Fibroblast of skin of right quadriceps (primary cell): ENCODE measurements at regions not wholly inside any gene's neighbourhood (a gene's known extent, or its start where the extent isn't known, plus 50 kb on each side); places are given as distances from the start of the nearest gene placed in this dataset.

Source experiments
- DNase-seq: peaks from one replicate; pipeline ENCODE4 v3.0.0-alpha.2; 2013

DNA sequence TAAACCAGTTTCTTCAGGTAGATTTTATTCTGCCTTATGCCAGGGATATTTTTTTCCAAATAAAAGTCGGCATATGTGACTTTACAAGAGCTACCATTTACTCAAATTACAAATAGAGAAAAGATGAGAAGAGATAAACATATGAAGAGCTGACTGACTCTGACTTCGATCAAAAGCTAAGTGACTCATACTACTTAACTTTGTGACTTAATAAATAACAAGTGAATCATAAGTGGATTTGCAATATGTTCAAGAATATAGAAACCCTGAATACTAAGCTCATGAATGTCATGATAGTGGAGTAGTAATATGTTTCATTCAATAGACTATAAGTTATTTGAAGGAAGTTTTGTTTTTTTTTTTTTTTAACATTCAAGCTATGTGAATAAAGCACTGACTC lies 130.5 kb upstream of the ANO3 start:
- DNase-seq: peak; percentile 74

- DNase-seq: no peak
These were observed 129.2 kb upstream of the ANO3 start for GRCh38 chr11:26202754-26203153.

DNA sequence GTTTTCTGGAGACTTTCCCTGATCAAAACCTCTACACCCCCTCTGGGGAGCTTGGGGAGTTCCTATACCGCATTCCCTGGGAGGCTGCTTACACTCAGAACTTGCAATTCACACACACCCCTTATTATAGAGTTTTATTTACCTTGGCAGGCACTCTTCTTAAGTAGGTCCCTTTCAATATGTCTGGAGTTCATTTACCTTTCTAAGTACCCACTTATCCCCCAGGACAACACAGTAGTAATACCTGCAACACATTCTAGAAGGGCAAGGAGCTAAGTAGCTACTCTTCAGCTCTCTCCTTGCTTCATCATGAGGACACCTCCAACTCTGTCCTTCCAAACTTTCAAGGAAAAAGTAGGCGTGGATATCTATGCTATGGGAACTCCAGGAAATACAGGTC lies 127.8 kb upstream of the ANO3 start:
- DNase-seq: no peak

GRCh38 chr11:26204839-26205238 lies 127.1 kb upstream of the ANO3 start:
- DNase-seq: no peak

GRCh38 chr11:26219183-26220117 lies 112.5 kb upstream of the ANO3 start:
- no peak for DNase-seq

- DNase-seq: no peak
These were observed 106.3 kb upstream of the ANO3 start for GRCh38 chr11:26225646-26226045.

DNA sequence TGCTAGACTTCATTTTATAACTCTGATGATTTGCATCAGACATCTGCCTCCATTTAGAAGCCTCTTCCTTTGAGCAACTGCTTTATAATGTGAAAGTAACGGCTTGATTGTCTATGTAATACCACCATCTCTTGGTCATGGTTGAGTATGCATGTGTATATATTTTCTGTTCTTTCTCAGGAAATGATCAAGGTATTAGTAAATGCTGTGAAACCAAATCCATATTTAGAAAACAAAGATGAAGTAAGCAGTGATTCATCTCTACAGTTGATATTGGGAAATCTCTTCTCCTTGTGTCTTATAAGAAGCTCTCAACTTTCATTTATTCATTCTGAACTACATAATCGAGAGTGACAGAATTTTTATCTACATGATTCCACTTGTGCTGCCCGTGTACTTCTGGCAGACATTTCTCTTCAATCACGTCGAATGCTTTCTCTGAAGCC lies 104.6 kb upstream of the ANO3 start:
- peak; percentile 88 for DNase-seq

GRCh38 chr11:26227883-26228502 lies 103.9 kb upstream of the ANO3 start:
- DNase-seq: no peak

DNA sequence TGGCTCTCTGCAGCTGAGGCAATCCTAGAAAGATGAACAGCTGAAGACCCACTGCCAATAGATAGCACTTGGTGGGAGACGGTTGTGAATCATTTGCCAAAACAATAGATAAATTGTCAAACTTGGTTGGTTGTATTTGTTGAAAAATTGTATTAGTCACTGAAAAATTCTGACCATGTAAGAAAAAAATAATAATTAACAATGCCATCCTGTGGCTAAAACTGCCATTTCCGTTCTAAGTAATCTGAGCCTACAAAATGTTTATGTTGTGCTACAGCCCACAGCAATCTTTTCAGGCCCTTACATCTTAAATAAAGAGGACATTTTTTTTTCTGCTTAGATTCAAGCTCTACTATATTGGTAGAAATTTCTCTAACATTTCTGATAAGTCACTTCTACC lies 103.2 kb upstream of the ANO3 start:
- DNase-seq: peak; percentile 25

- DNase-seq: peak; percentile 90
These were observed 102.7 kb upstream of the ANO3 start for GRCh38 chr11:26229257-26229656.

DNA sequence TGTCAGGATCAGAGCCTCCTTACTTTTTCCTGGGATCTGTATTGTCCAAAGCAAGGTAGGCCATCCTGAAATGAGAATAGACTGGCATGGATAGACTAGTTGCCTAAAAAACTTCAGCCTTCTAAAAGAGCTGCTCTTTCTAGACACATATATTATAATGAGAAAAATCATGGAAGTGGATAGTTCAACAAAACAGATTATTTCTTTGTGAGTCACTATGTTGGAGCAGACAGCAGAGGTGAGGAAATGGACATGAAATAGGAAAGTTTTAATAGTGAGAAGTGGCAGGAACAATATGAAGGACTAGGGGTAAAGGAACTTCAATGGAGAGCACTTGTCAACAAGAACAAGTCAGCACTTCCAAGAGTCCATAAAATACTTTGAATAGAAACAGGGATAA lies 101.9 kb upstream of the ANO3 start:
- DNase-seq: peak; percentile 28

GRCh38 chr11:26231252-26231661 lies 100.7 kb upstream of the ANO3 start:
- peak; percentile 88 for DNase-seq

DNA sequence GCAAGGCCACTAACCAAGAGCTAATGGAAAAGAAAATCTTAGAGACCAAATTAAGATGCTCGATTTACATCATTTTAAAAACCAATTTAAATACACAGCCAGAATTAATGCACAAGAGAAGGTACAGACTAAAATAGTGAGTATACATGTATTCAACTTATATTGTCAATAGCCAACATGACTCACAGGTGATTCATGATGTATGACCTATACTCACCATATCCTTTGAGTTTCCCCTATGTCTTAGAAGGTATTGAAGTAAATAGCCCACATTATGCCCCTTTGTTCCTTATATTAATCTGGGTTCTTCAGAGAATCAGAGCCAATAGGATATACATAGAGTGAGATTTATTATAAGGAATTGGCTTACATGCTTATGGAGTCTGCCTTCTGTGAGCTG lies 97.5 kb upstream of the ANO3 start:
- DNase-seq: peak; percentile 58

DNA sequence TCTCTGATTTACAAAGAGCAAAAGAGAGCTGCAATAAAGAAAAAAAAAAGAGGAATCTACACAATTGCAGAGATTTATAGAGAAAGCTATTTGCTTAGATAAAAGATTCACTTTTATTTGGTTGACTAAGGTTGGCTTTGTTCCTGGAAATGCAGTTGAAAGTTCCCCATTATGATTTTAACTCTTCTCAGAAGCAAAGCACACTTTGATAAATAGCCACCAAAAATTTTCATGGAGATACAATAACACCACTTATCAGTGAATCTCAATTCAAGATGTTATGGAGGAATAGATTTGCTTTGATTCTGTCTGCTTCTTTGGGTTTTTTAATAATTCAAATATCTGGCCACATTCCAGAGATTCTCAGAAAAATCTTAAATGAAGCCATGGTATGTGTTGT lies 88.5 kb upstream of the ANO3 start:
- DNase-seq: peak; percentile 5

DNA sequence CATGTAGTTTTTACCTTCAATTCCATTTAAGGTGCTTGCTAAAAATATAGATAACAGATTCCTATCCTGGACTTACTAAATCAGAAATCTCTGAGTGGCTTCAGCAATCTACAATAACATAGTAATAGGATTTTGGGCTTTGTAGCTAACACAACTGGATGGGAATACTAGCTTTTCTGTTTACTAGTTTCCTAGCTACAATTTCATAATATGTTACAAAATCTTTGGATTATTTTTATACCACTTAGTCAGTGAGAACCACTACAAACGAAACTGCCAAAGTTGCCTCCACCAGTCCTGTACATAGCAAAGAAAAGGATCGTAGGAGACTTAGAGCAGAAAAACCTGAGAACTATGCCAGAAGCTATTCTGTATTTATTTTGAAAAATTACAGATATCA lies 87.7 kb upstream of the ANO3 start:
- DNase-seq: peak; percentile 18

- DNase-seq: peak; percentile 20
These were observed 86.9 kb upstream of the ANO3 start for GRCh38 chr11:26245046-26245445.

DNA sequence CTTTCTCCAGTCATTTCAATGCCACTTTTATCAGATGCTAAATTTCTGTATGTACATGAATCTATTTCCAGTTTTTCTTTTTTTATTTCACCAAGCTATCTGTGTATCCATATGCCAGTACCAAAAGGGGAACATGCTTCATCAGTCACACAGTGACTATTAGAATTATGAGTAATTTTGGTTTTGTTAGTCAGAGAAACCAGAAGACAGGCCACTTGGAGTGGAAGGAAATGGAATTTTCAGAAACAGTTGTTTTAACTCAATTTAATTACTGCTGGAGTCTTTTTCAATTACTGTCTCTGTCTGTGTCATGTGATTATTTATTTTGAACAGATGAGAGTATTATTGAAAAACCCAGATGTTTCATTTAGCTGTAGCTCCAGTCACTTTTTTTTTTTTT lies 84.6 kb upstream of the ANO3 start:
- DNase-seq: peak; percentile 89

GRCh38 chr11:26248661-26249060 lies 83.3 kb upstream of the ANO3 start:
- no peak for DNase-seq

- DNase-seq: no peak
These were observed 77.6 kb upstream of the ANO3 start for GRCh38 chr11:26254378-26254777.

- DNase-seq: no peak
These were observed 68.2 kb upstream of the ANO3 start for GRCh38 chr11:26263769-26264168.

DNA sequence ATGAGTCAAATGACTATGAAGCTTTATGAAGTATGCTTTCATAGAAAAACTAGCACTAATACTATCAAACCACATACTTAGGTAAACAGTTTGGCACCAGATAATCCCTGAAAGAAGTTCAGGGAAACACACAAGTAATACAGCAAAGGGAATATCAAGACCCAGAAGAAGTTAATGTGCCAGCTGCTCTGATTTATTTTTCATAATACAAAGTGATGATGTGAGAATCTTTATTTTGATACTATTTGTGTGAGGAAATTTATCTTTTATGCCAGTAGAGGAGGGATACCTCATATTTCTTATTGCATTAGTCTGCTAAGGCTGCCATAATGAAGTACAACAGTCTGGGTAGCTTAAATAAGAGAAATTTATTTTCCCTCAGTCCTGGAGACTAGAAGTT lies 67.7 kb upstream of the ANO3 start:
- no peak for DNase-seq

DNA sequence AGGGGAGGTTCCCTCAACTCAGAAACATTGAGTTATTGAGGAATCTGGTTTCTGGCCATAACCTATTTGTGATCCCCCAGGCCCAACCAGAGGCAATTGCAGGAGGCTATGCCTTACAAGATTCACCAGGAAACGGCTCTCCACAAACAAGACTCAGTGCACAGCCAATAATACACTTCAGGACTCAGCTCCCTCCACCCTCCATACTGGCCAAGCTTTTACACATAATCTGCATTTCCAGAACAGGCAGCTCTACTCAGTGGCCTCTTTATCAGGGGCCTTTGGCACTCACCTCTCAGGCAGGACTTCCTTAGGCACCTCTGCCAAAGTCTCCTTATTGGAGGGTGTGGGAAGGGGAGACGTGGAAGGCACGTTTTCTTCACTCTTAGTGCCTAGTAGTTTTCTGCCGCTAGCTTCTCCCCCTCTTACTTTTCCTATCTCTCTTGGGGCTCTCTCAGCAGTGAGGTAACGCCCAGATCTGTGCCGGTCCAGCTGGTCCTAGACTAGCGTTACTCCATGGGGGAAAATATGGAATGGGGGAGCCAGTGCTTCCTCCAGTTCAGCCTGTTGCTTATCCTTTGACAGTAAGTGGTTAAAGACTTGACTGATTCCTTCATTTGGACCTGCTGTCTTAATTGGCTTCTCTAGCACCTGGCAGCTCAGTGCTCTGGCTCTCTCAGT lies 62.8 kb upstream of the ANO3 start:
- no peak for DNase-seq

DNA sequence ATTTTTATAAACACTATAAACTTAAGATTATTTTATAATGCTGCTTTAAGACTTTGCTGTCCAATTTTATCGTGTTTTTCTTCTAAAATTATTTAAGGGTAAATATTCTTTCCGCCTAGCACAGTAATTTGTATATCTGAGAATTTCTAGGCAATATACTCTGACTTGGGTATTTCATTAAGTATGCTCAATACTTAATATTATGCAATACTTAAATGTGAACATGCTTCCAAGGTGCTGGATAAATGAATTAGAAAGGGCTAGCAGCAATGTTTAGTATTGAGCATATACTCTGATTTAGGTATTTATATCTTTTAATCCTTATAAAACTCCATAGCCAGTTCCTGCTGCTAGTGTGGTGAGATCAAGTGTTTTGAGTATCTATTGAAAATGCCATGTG lies 60.3 kb upstream of the ANO3 start:
- no peak for DNase-seq
